WTC11 (cell line): ENCODE measurements at regions not wholly inside any gene's neighbourhood (a gene's known extent, or its start where the extent isn't known, plus 50 kb on each side); places are given as distances from the start of the nearest gene placed in this dataset.

Experiments
- ATAC-seq: fragments of 200-7000 bp; cut with Tn5 transposase; 2 replicates; pipeline ENCODE4 v1.10.0; 2021; ENCODE audit warnings: mild to moderate bottlenecking, moderate library complexity
- CTCF ChIA-PET: fragments of 300-600 bp; sonication (Branson Sonifier 250); formaldehyde crosslinking; loops from one replicate; lab custom pipeline; 2021; ENCODE audit warnings: antibody characterized with exemption; lab: Charles Lee
- POLR2A ChIA-PET: fragments of 350-600 bp; sonication (Branson Sonifier 250); formaldehyde crosslinking; loops from one replicate; lab custom pipeline; 2021; ENCODE audit warnings: antibody characterized with exemption; lab: Charles Lee
- DNase-seq: peaks from one replicate; pipeline ENCODE4 v3.0.0; 2021; ENCODE audit warnings: low spot score
- H3K27ac Mint-ChIP-seq: 2 replicates; pipeline ENCODE4 v1.8.0; 2021; ENCODE audit warnings: mixed read lengths
- H3K27me3 Mint-ChIP-seq: 2 replicates; pipeline ENCODE4 v1.8.0; 2021; ENCODE audit warnings: low read depth, mild to moderate bottlenecking, moderate library complexity, mixed read lengths
- H3K36me3 Mint-ChIP-seq: 2 replicates; pipeline ENCODE4 v1.8.0; 2021; ENCODE audit warnings: mixed read lengths
- H3K4me1 Mint-ChIP-seq: 2 replicates; pipeline ENCODE4 v1.8.0; 2022; ENCODE audit warnings: mixed read lengths
- H3K4me3 Mint-ChIP-seq: 2 replicates; pipeline ENCODE4 v1.8.0; 2021; ENCODE audit warnings: mild to moderate bottlenecking, moderate library complexity, mixed read lengths
- H3K9me3 Mint-ChIP-seq: 2 replicates; pipeline ENCODE4 v1.8.0; 2021; ENCODE audit warnings: mixed read lengths
- ATF1 ChIP-seq: sonication (generic); formaldehyde crosslinking; IDR thresholded peaks from 2 replicates; pipeline ENCODE4 v1.8.1; 2023; ENCODE audit warnings: mild to moderate bottlenecking, moderate library complexity, missing genetic modification reagents
- CBFB ChIP-seq: sonication (generic); formaldehyde crosslinking; IDR thresholded peaks from 2 replicates; pipeline ENCODE4 v1.8.1; 2022; ENCODE audit warnings: mild to moderate bottlenecking, low read depth, missing genetic modification reagents
- FOXP1 ChIP-seq: sonication (generic); formaldehyde crosslinking; IDR thresholded peaks from 2 replicates; pipeline ENCODE4 v1.8.0; 2022; ENCODE audit warnings: missing genetic modification reagents, mild to moderate bottlenecking, moderate library complexity, borderline replicate concordance
- GTF2I ChIP-seq: fragments of 250-450 bp; sonication (Bioruptor Pico); conservative IDR thresholded peaks from 2 replicates; pipeline ENCODE4 v1.4.0; 2021; ENCODE audit warnings: mild to moderate bottlenecking
- HMGA2 ChIP-seq: fragments of 250-450 bp; sonication (Bioruptor Pico); IDR thresholded peaks from 2 replicates; pipeline ENCODE4 v1.4.0; 2021; ENCODE audit warnings: mild to moderate bottlenecking, moderate library complexity
- IRF2 ChIP-seq: sonication (generic); formaldehyde crosslinking; IDR thresholded peaks from 2 replicates; pipeline ENCODE4 v1.8.0; 2022; ENCODE audit warnings: low read depth, missing genetic modification reagents, borderline replicate concordance
- JAZF1 ChIP-seq: fragments of 250-450 bp; sonication (Bioruptor Pico); IDR thresholded peaks from 2 replicates; pipeline ENCODE4 v1.9.0; 2021; ENCODE audit warnings: moderate library complexity, mild to moderate bottlenecking, inconsistent platforms
- JUN ChIP-seq: sonication (generic); formaldehyde crosslinking; IDR thresholded peaks from 2 replicates; pipeline ENCODE4 v1.8.0; 2023; ENCODE audit warnings: mild to moderate bottlenecking, missing genetic modification reagents
- MXD4 ChIP-seq: fragments of 250-450 bp; sonication (Bioruptor Pico); IDR thresholded peaks from 2 replicates; pipeline ENCODE4 v1.8.0; 2021; ENCODE audit warnings: mild to moderate bottlenecking, moderate library complexity, borderline replicate concordance
- MYBL2 ChIP-seq: sonication (generic); formaldehyde crosslinking; IDR thresholded peaks from 2 replicates; pipeline ENCODE4 v1.8.1; 2023; ENCODE audit warnings: mild to moderate bottlenecking, moderate library complexity, missing genetic modification reagents
- NFATC4 ChIP-seq: fragments of 250-450 bp; sonication (Bioruptor Pico); IDR thresholded peaks from 2 replicates; pipeline ENCODE4 v1.9.0; 2021; ENCODE audit warnings: mild to moderate bottlenecking
- RELA ChIP-seq: sonication (generic); formaldehyde crosslinking; IDR thresholded peaks from 2 replicates; pipeline ENCODE4 v1.8.1; 2022; ENCODE audit warnings: missing genetic modification reagents, mild to moderate bottlenecking, borderline replicate concordance
- RORB ChIP-seq: fragments of 250-450 bp; sonication (Bioruptor Pico); IDR thresholded peaks from 2 replicates; pipeline ENCODE4 v1.9.0; 2021; ENCODE audit warnings: mild to moderate bottlenecking
- SMAD4 ChIP-seq: sonication (generic); formaldehyde crosslinking; IDR thresholded peaks from 2 replicates; pipeline ENCODE4 v1.8.0; 2022; ENCODE audit warnings: mild to moderate bottlenecking, missing genetic modification reagents
- TEAD1 ChIP-seq: sonication (generic); formaldehyde crosslinking; IDR thresholded peaks from 2 replicates; pipeline ENCODE4 v1.8.0; 2022; ENCODE audit warnings: mild to moderate bottlenecking, missing genetic modification reagents
- TP53 ChIP-seq: sonication (generic); formaldehyde crosslinking; IDR thresholded peaks from 2 replicates; pipeline ENCODE4 v1.8.1; 2023; ENCODE audit warnings: mild to moderate bottlenecking, missing genetic modification reagents
- ZNF121 ChIP-seq: sonication (generic); formaldehyde crosslinking; IDR thresholded peaks from 2 replicates; pipeline ENCODE4 v1.8.0; 2023; ENCODE audit warnings: missing genetic modification reagents
- ZNF138 ChIP-seq: sonication (generic); formaldehyde crosslinking; conservative IDR thresholded peaks from 2 replicates; pipeline ENCODE4 v1.8.1; 2022; ENCODE audit warnings: mild to moderate bottlenecking, moderate library complexity, missing genetic modification reagents
- ZNF671 ChIP-seq: fragments of 250-450 bp; sonication (Bioruptor Pico); IDR thresholded peaks from 2 replicates; pipeline ENCODE4 v1.8.0; 2021; ENCODE audit warnings: mild to moderate bottlenecking
- TF ChIP-seq, protein P1 (sequence below): sonication (generic); formaldehyde crosslinking; IDR thresholded peaks from 2 replicates; pipeline ENCODE4 v1.8.1; 2023; ENCODE audit warnings: mild to moderate bottlenecking, missing genetic modification reagents, borderline replicate concordance
- TF ChIP-seq, protein P2 (sequence below): sonication (generic); formaldehyde crosslinking; conservative IDR thresholded peaks from 2 replicates; pipeline ENCODE4 v1.8.1; 2022; ENCODE audit warnings: mild to moderate bottlenecking, missing genetic modification reagents
- TF ChIP-seq, protein P3 (sequence below): fragments of 250-450 bp; sonication (Bioruptor Pico); IDR thresholded peaks from 2 replicates; pipeline ENCODE4 v1.9.0; 2021; ENCODE audit warnings: mild to moderate bottlenecking
- TF ChIP-seq, protein P4 (sequence below): sonication (generic); formaldehyde crosslinking; IDR thresholded peaks from 2 replicates; pipeline ENCODE4 v1.8.1; 2023; ENCODE audit warnings: mild to moderate bottlenecking, missing genetic modification reagents, moderate library complexity
- TF ChIP-seq, protein P5 (sequence below): fragments of 250-450 bp; sonication (Bioruptor Pico); IDR thresholded peaks from 2 replicates; pipeline ENCODE4 v1.9.0; 2021; ENCODE audit warnings: moderate library complexity, mild to moderate bottlenecking, inconsistent platforms, borderline replicate concordance
- TF ChIP-seq, protein P6 (sequence below): sonication (generic); formaldehyde crosslinking; IDR thresholded peaks from 2 replicates; pipeline ENCODE4 v1.8.1; 2023; ENCODE audit warnings: mild to moderate bottlenecking, missing genetic modification reagents
- TF ChIP-seq, protein P7 (sequence below): fragments of 250-450 bp; sonication (Bioruptor Pico); IDR thresholded peaks from 2 replicates; pipeline ENCODE4 v1.8.0; 2021; ENCODE audit warnings: mild to moderate bottlenecking

DNA sequence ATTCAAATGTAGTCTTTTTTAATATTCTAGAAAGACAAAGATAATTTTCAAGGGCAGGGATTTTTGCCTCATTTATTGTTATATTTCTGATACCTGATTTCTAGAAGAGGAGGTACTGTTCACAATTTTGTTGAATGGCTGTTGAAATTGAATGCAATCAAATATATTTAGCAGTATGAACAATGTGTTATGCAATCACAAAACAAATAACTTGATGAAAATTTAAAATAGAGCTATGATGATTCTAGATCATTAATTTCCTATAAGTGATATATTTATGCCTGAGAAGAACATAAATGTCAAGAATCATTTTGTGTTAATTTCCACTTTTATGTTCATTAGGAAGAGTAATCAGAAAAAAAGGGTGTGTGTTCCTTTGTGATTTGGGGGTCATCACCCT is 114.6 kb upstream of the CNTNAP2 start (continued):
- TF ChIP-seq, protein P1, sequence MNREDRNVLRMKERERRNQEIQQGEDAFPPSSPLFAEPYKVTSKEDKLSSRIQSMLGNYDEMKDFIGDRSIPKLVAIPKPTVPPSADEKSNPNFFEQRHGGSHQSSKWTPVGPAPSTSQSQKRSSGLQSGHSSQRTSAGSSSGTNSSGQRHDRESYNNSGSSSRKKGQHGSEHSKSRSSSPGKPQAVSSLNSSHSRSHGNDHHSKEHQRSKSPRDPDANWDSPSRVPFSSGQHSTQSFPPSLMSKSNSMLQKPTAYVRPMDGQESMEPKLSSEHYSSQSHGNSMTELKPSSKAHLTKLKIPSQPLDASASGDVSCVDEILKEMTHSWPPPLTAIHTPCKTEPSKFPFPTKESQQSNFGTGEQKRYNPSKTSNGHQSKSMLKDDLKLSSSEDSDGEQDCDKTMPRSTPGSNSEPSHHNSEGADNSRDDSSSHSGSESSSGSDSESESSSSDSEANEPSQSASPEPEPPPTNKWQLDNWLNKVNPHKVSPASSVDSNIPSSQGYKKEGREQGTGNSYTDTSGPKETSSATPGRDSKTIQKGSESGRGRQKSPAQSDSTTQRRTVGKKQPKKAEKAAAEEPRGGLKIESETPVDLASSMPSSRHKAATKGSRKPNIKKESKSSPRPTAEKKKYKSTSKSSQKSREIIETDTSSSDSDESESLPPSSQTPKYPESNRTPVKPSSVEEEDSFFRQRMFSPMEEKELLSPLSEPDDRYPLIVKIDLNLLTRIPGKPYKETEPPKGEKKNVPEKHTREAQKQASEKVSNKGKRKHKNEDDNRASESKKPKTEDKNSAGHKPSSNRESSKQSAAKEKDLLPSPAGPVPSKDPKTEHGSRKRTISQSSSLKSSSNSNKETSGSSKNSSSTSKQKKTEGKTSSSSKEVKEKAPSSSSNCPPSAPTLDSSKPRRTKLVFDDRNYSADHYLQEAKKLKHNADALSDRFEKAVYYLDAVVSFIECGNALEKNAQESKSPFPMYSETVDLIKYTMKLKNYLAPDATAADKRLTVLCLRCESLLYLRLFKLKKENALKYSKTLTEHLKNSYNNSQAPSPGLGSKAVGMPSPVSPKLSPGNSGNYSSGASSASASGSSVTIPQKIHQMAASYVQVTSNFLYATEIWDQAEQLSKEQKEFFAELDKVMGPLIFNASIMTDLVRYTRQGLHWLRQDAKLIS (CRISPR knock-in tag): no peak
- TF ChIP-seq SMAD4 (CRISPR knock-in tag): no peak
- TF ChIP-seq TP53 (CRISPR knock-in tag): no peak
- no peak for TF ChIP-seq ZNF671 (CRISPR knock-in tag)

DNA sequence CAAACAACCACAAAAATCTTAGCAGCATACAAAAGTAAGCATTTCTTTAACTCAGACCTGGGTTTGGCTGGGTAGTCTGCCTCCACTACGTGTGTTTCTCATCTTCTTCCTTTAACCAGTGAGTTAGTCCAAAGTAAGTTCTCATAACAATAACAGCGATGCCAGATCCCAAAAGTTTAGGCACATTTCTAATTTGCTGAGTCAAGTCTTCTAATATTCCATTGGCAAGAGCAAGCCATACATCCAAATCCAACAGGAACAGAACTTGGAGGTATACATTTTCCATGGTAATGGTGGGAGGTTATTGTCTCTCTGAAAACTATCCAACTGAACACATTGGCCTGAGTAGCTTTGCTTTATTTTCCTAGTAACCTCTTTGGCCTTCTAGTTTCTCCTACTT is 115.7 kb upstream of the CNTNAP2 start:
- Mint-ChIP-seq H3K27ac (no peak overlapping the region), H3K4me1 (no peaks in the 10 kb centered on the region), H3K4me3 (no peak overlapping the region), H3K9me3 (no peaks in the 10 kb centered on the region), H3K36me3 (no peaks in the 10 kb centered on the region), H3K27me3 (no peaks in the 10 kb centered on the region)
- ChIA-PET CTCF (no interaction called here), POLR2A (no interaction called here)
- no peak for TF ChIP-seq TEAD1 (CRISPR knock-in tag)
- TF ChIP-seq, protein P2, sequence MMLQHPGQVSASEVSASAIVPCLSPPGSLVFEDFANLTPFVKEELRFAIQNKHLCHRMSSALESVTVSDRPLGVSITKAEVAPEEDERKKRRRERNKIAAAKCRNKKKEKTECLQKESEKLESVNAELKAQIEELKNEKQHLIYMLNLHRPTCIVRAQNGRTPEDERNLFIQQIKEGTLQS (CRISPR knock-in tag): no peak
- TF ChIP-seq JUN (CRISPR knock-in tag): no peak
- no peak for TF ChIP-seq IRF2
- TF ChIP-seq, protein P3, sequence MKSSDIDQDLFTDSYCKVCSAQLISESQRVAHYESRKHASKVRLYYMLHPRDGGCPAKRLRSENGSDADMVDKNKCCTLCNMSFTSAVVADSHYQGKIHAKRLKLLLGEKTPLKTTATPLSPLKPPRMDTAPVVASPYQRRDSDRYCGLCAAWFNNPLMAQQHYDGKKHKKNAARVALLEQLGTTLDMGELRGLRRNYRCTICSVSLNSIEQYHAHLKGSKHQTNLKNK (CRISPR knock-in tag): no peak
- no peak for TF ChIP-seq ZNF138 (CRISPR knock-in tag)
- ATAC-seq: no peak
- DNase-seq: no peak

DNA sequence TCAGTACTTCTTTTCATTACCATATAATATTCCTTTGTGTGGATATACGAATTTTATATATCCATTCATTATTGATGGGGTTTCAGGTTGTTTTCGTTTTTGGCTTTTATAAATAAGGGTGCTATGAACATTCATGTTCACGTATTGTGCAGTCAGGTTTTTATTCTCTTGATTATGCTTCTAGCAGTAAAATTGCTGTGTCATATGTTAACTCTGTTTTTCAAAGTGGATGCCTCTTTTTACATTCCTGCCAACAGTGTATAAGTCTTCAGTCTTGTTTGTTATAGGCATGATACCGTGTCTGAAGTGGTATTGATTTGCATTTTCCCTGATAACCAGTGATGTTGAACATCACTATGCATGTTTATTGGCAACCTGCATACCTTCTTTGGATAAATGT is 127.1 kb upstream of the CNTNAP2 start:
- H3K9me3 Mint-ChIP-seq: peaks cover 5% of the 10 kb centered on the region
- H3K27me3 Mint-ChIP-seq: no peaks in the 10 kb centered on the region
- POLR2A ChIA-PET: no interaction called here
- ATAC-seq (no peak), DNase-seq (no peak)
- no peaks in the 10 kb centered on the region for H3K36me3 Mint-ChIP-seq
- no peak overlapping the region for H3K4me3 Mint-ChIP-seq
- no peaks in the 10 kb centered on the region for H3K4me1 Mint-ChIP-seq
- no peak overlapping the region for H3K27ac Mint-ChIP-seq
- CTCF ChIA-PET: no interaction called here
- TF ChIP-seq, protein P4, sequence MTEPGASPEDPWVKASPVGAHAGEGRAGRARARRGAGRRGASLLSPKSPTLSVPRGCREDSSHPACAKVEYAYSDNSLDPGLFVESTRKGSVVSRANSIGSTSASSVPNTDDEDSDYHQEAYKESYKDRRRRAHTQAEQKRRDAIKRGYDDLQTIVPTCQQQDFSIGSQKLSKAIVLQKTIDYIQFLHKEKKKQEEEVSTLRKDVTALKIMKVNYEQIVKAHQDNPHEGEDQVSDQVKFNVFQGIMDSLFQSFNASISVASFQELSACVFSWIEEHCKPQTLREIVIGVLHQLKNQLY (CRISPR knock-in tag): no peak
- TF ChIP-seq FOXP1 (CRISPR knock-in tag) (no peak), HMGA2 (no peak), GTF2I (no peak), CBFB (CRISPR knock-in tag) (no peak), MXD4 (CRISPR knock-in tag) (no peak), ZNF121 (no peak), RELA (no peak), MYBL2 (CRISPR knock-in tag) (no peak), NFATC4 (no peak), JAZF1 (CRISPR knock-in tag) (no peak), TEAD1 (CRISPR knock-in tag) (no peak), RORB (CRISPR knock-in tag) (no peak), ATF1 (CRISPR knock-in tag) (no peak)
- TF ChIP-seq, protein P5, sequence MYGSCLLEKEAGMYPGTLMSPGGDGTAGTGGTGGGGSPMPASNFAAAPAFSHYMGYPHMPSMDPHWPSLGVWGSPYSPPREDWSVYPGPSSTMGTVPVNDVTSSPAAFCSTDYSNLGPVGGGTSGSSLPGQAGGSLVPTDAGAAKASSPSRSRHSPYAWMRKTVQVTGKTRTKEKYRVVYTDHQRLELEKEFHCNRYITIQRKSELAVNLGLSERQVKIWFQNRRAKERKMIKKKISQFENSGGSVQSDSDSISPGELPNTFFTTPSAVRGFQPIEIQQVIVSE (CRISPR knock-in tag): no peak
- TF ChIP-seq, protein P6, sequence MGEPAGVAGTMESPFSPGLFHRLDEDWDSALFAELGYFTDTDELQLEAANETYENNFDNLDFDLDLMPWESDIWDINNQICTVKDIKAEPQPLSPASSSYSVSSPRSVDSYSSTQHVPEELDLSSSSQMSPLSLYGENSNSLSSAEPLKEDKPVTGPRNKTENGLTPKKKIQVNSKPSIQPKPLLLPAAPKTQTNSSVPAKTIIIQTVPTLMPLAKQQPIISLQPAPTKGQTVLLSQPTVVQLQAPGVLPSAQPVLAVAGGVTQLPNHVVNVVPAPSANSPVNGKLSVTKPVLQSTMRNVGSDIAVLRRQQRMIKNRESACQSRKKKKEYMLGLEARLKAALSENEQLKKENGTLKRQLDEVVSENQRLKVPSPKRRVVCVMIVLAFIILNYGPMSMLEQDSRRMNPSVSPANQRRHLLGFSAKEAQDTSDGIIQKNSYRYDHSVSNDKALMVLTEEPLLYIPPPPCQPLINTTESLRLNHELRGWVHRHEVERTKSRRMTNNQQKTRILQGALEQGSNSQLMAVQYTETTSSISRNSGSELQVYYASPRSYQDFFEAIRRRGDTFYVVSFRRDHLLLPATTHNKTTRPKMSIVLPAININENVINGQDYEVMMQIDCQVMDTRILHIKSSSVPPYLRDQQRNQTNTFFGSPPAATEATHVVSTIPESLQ (CRISPR knock-in tag): no peak
- TF ChIP-seq, protein P7, sequence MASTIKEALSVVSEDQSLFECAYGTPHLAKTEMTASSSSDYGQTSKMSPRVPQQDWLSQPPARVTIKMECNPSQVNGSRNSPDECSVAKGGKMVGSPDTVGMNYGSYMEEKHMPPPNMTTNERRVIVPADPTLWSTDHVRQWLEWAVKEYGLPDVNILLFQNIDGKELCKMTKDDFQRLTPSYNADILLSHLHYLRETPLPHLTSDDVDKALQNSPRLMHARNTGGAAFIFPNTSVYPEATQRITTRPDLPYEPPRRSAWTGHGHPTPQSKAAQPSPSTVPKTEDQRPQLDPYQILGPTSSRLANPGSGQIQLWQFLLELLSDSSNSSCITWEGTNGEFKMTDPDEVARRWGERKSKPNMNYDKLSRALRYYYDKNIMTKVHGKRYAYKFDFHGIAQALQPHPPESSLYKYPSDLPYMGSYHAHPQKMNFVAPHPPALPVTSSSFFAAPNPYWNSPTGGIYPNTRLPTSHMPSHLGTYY (CRISPR knock-in tag): no peak
